Neural cell (in vitro differentiated cells): ENCODE measurements at regions not wholly inside any gene's neighbourhood (a gene's known extent, or its start where the extent isn't known, plus 50 kb on each side); places are given as distances from the start of the nearest gene placed in this dataset.

ENCODE experiments used
- H2AFZ ChIP-seq: fragments of 200-600, 300-800 bp; sonication (generic), shearing (Covaris generic); 2 replicates; pipeline ENCODE4 v1.6.0; 2014; ENCODE audit warnings: low read depth, mild to moderate bottlenecking, antibody characterized with exemption, low read length, moderate library complexity
- H3F3A ChIP-seq: fragments of 200-600 bp; shearing (Covaris generic); 2 replicates; pipeline ENCODE4 v1.6.1; 2016; ENCODE audit warnings: mild to moderate bottlenecking, moderate library complexity, mixed read lengths, antibody characterized with exemption, low read length; ENCODE audit not compliant: insufficient read depth, poor library complexity, severe bottlenecking
- H3K27ac ChIP-seq: fragments of 200-600, 300-800 bp; sonication (generic), shearing (Covaris generic); 2 replicates; pipeline ENCODE4 v1.5.1; 2014; ENCODE audit warnings: mild to moderate bottlenecking, low read length, moderate library complexity
- H3K27me3 ChIP-seq: fragments of 300-800, 200-600 bp; sonication (generic), shearing (Covaris generic); 2 replicates; pipeline ENCODE4 v1.6.0; 2014; ENCODE audit warnings: mild to moderate bottlenecking, low read depth, low read length, moderate library complexity; ENCODE audit not compliant: insufficient read depth
- H3K36me3 ChIP-seq: fragments of 300-800, 200-600 bp; sonication (generic), shearing (Covaris generic); 2 replicates; pipeline ENCODE4 v1.5.1; 2014; ENCODE audit warnings: mild to moderate bottlenecking, antibody characterized with exemption, low read length, moderate library complexity; ENCODE audit not compliant: insufficient read depth
- H3K4me2 ChIP-seq: fragments of 300-800, 200-600 bp; sonication (generic), shearing (Covaris generic); 2 replicates; pipeline ENCODE4 v1.6.0; 2014; ENCODE audit warnings: mild to moderate bottlenecking, low read length
- H3K4me3 ChIP-seq: fragments of 300-800, 200-600 bp; sonication (generic), shearing (Covaris generic); 2 replicates; pipeline ENCODE4 v1.5.1; 2014; ENCODE audit warnings: mild to moderate bottlenecking, low read length, moderate library complexity
- H3K79me2 ChIP-seq: fragments of 200-600 bp; shearing (Covaris generic); replicated peaks from 2 replicates; pipeline ENCODE4 v1.6.0; 2014; ENCODE audit warnings: mild to moderate bottlenecking, low read length, moderate library complexity; ENCODE audit not compliant: insufficient read depth
- H3K9ac ChIP-seq: fragments of 300-800, 200-600 bp; sonication (generic), shearing (Covaris generic); 2 replicates; pipeline ENCODE4 v1.6.1; 2016; ENCODE audit warnings: mild to moderate bottlenecking, low read length, mixed read lengths
- H3K9me2 ChIP-seq: fragments of 200-600 bp; shearing (Covaris generic); 2 replicates; pipeline ENCODE4 v1.6.1; 2016; ENCODE audit warnings: mild to moderate bottlenecking, low read length, mixed read lengths; ENCODE audit not compliant: insufficient read depth
- H3K9me3 ChIP-seq: fragments of 200-600, 300-800 bp; sonication (generic), shearing (Covaris generic); 2 replicates; pipeline ENCODE4 v1.6.1; 2016; ENCODE audit warnings: mild to moderate bottlenecking, mixed run types, low read length, moderate library complexity, mixed read lengths
- H4K20me1 ChIP-seq: fragments of 200-600 bp; shearing (Covaris generic); 2 replicates; pipeline ENCODE4 v1.6.1; 2016; ENCODE audit warnings: mild to moderate bottlenecking, mixed run types; ENCODE audit not compliant: insufficient read depth
- CTCF ChIP-seq: fragments of 450-650 bp; IDR thresholded peaks from 2 replicates; pipeline ENCODE4 v1.5.1; 2014; ENCODE audit warnings: antibody characterized with exemption, mild to moderate bottlenecking, moderate library complexity; ENCODE audit not compliant: poor library complexity, severe bottlenecking
- EP300 ChIP-seq: fragments of 450-650 bp; conservative IDR thresholded peaks from 2 replicates; pipeline ENCODE4 v1.6.1; 2014; ENCODE audit warnings: antibody characterized with exemption, mild to moderate bottlenecking, moderate library complexity; ENCODE audit not compliant: poor library complexity, severe bottlenecking
- EZH2 ChIP-seq: fragments of 200-600, 300-800 bp; shearing (Covaris generic), sonication (generic); IDR thresholded peaks from 2 replicates; pipeline ENCODE4 v1.6.1; 2014; ENCODE audit warnings: antibody characterized with exemption, low read length, borderline replicate concordance, mild to moderate bottlenecking; ENCODE audit not compliant: insufficient read depth, poor library complexity, severe bottlenecking
- MXI1 ChIP-seq: fragments of 450-650 bp; conservative IDR thresholded peaks from 2 replicates; pipeline ENCODE4 v1.6.1; 2014; ENCODE audit warnings: antibody characterized with exemption, mild to moderate bottlenecking; ENCODE audit not compliant: poor library complexity, severe bottlenecking
- RAD21 ChIP-seq: fragments of 450-650 bp; conservative IDR thresholded peaks from 2 replicates; pipeline ENCODE4 v1.6.1; 2014; ENCODE audit warnings: antibody characterized with exemption, mild to moderate bottlenecking, moderate library complexity
- REST ChIP-seq: IDR thresholded peaks from 2 replicates; pipeline ENCODE4 v1.6.1; 2012; ENCODE audit warnings: borderline replicate concordance
- SMC3 ChIP-seq: fragments of 450-650 bp; conservative IDR thresholded peaks from 2 replicates; pipeline ENCODE4 v1.6.1; 2014; ENCODE audit warnings: antibody characterized with exemption, mild to moderate bottlenecking, moderate library complexity; ENCODE audit not compliant: poor library complexity
- TAF1 ChIP-seq: IDR thresholded peaks from 2 replicates; pipeline ENCODE4 v1.6.1; 2012; ENCODE audit warnings: low read depth

GRCh38 chr11:90738799-90739198, 516.0 kb upstream of the CHORDC1 start:
- Histone ChIP-seq H3K9ac (no peak overlapping the region), H3K9me3 (no peaks in the 10 kb centered on the region), H3K27ac (no peak overlapping the region), H3K9me2 (no peaks in the 10 kb centered on the region), H3K4me2 (no peak overlapping the region), H4K20me1 (no peaks in the 10 kb centered on the region), H3F3A (no peaks in the 10 kb centered on the region), H3K4me3 (no peak overlapping the region), H2AFZ (no peak overlapping the region), H3K79me2 (no peaks in the 10 kb centered on the region), H3K36me3 (no peaks in the 10 kb centered on the region), H3K27me3 (no peaks in the 10 kb centered on the region)
- no peak for TF ChIP-seq EP300
- no peak for TF ChIP-seq RAD21
- TF ChIP-seq TAF1: no peak
- no peak for TF ChIP-seq MXI1

GRCh38 chr11:90737444-90738050, 514.7 kb upstream of the CHORDC1 start:
- no peaks in the 10 kb centered on the region for H3K9me2 ChIP-seq
- no peaks in the 10 kb centered on the region for H3K79me2 ChIP-seq
- no peak overlapping the region for H3K4me2 ChIP-seq
- no peaks in the 10 kb centered on the region for H3F3A ChIP-seq
- H3K9me3 ChIP-seq: no peaks in the 10 kb centered on the region
- H4K20me1 ChIP-seq: no peaks in the 10 kb centered on the region
- no peak overlapping the region for H2AFZ ChIP-seq
- no peak overlapping the region for H3K27ac ChIP-seq
- no peaks in the 10 kb centered on the region for H3K27me3 ChIP-seq
- H3K4me3 ChIP-seq: no peak overlapping the region
- H3K9ac ChIP-seq: no peak overlapping the region
- no peaks in the 10 kb centered on the region for H3K36me3 ChIP-seq
- TF ChIP-seq TAF1 (no peak), REST (no peak), CTCF (no peak), MXI1 (no peak), EZH2 (no peak), SMC3 (no peak)

GRCh38 chr11:90732486-90732885, 509.6 kb upstream of the CHORDC1 start:
- Histone ChIP-seq H3K9me2 (no peaks in the 10 kb centered on the region), H3K9ac (no peak overlapping the region), H3F3A (no peaks in the 10 kb centered on the region), H3K9me3 (no peaks in the 10 kb centered on the region), H3K36me3 (no peaks in the 10 kb centered on the region), H3K27ac (no peak overlapping the region), H2AFZ (no peak overlapping the region), H3K27me3 (no peaks in the 10 kb centered on the region), H4K20me1 (no peaks in the 10 kb centered on the region), H3K4me2 (no peak overlapping the region), H3K4me3 (no peak overlapping the region), H3K79me2 (no peaks in the 10 kb centered on the region)
- no peak for TF ChIP-seq EZH2
- TF ChIP-seq TAF1: no peak
- no peak for TF ChIP-seq REST
- no peak for TF ChIP-seq RAD21
- TF ChIP-seq MXI1: no peak
